Right atrium auricular region (tissue), 2 donors: ENCODE measurements at regions not wholly inside any gene's neighbourhood (a gene's known extent, or its start where the extent isn't known, plus 50 kb on each side); places are given as distances from the start of the nearest gene placed in this dataset.

Experiments used
- DNase-seq: peaks from one replicate; pipeline ENCODE4 v3.0.0-alpha.2; 2019; ENCODE audit warnings: low spot score
- H3K27ac ChIP-seq, 2 donors: fragments of 200-600 bp; sonication (generic); 1 replicate in 1 of 2; 2 replicates in 1 of 2; pipeline ENCODE4 v1.5.1; 2016 to 2019
- H3K27me3 ChIP-seq, 2 donors: fragments of 200-600 bp; sonication (generic); one replicate each; pipeline versions ENCODE4 v1.5.1 to v1.6.0; 2017 to 2019
- H3K36me3 ChIP-seq: fragments of 200-600 bp; sonication (generic); one replicate; pipeline ENCODE4 v1.5.1; 2016
- H3K4me1 ChIP-seq, 2 donors: fragments of 200-600 bp; sonication (generic); one replicate each; pipeline versions ENCODE4 v1.5.1 to v1.6.0; 2017 to 2019
- H3K4me3 ChIP-seq, 2 donors: fragments of 200-600 bp; sonication (generic); 1 replicate in 1 of 2; 2 replicates in 1 of 2; pipeline ENCODE4 v1.5.1; 2017 to 2019; ENCODE audit warnings: mild to moderate bottlenecking in 1 of 2, moderate library complexity in 1 of 2
- H3K9me3 ChIP-seq, 2 donors: fragments of 200-600 bp; sonication (generic); one replicate each; pipeline ENCODE4 v1.5.1; 2019
- CTCF ChIP-seq, 2 donors: fragments of 200-600 bp; sonication (generic); IDR thresholded peaks; one replicate each; pipeline ENCODE4 v1.5.1; 2019; ENCODE audit warnings: antibody characterized with exemption in 2 of 2

DNA sequence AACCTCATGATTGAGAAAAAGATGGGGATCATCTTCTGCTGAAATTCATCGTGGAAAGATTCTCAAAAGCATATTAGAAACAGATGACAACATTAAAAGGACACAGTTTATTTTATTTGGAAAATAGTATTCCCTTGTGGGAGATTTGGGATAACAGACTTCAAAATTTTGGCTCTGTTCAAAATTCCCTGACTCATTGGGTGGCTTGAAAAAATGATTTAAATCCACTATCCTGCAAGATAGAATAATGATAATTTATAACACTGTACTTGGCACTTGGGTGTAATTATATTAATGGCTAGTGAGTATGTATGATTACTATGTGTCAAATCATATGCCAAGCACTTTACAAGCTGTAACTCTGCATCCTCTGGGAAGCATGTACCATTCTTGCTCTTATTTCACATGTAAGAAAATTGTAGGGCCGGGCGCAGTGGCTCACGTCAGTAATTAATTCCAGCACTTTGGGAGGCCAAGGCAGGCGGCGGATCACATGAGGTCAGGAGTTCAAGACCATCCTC, 128.8 kb downstream of the LMNTD1 start:
- Histone ChIP-seq H3K9me3 (no peaks in the 10 kb centered on the region), H3K4me1 (peaks cover 0 to 6% of the 10 kb centered on the region in 2 donors), H3K27ac (no peak overlapping the region), H3K27me3 (no peaks in the 10 kb centered on the region), H3K36me3 (no peaks in the 10 kb centered on the region), H3K4me3 (no peak overlapping the region)
- no peak for TF ChIP-seq CTCF (IDR thresholded peaks at IDR 0.05)
- no peak for DNase-seq

DNA sequence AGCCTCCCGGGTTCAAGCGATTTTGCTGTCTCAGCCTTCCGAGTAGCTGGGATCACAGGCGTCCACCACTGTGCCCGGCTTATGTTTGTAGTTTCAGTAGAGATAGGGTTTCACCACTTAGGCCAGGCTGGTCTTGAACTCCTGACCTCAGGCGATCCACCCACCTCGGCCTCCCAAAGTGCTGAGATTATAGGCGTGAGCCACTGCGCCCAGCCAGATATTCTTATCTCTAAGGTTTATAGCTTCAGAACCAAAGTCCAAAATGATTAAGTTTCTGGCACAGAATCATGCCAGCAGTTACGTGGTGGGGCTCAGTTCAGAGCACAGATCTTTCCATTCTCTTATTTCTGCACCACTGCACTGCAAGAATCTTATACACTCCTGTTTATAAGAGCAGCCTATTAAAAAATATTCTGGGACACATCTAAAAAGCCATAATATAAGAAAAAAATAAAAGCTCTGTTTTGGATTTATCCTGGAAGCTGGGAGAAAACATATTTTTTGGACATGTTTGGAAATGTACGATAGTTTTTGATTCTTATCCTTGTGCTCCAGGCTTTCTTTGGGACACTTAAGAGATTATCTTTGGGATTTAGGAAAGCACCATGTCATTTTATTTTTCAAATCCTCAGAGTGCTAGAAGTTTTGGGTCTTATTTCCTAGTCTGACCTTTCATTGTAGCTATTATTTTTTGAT, 129.6 kb downstream of the LMNTD1 start:
- Histone ChIP-seq H3K36me3 (no peaks in the 10 kb centered on the region), H3K27ac (no peak overlapping the region), H3K4me3 (no peak overlapping the region), H3K4me1 (peaks cover 0 to 6% of the 10 kb centered on the region in 2 donors), H3K9me3 (no peaks in the 10 kb centered on the region), H3K27me3 (no peaks in the 10 kb centered on the region)
- DNase-seq, result no peak
- no peak for TF ChIP-seq CTCF (IDR thresholded peaks at IDR 0.05)

DNA sequence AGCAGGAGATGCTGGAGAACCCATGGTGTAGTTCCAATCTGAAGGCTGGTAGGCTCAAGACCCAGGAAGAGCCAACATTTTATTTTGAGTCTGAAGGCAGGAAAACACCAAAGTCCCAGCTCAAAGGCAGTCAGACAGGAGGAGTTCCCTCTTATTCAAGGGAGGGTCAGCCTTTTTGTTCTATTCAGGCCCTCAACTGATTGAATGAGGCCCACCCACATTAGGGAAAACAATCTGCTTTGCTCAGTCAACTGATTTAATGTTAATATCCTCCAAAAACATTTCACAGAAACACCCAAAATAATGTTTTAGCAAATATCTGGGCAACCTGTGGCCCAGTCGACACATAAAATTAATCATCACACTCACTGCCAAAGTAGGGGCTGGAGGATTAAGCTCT, 130.8 kb downstream of the LMNTD1 start:
- Histone ChIP-seq H3K9me3 (no peaks in the 10 kb centered on the region), H3K4me1 (peaks cover 0 to 6% of the 10 kb centered on the region in 2 donors), H3K4me3 (no peak overlapping the region), H3K27me3 (no peaks in the 10 kb centered on the region), H3K36me3 (no peaks in the 10 kb centered on the region), H3K27ac (no peak overlapping the region)
- no peak for DNase-seq
- no peak for TF ChIP-seq CTCF (IDR thresholded peaks at IDR 0.05)

DNA sequence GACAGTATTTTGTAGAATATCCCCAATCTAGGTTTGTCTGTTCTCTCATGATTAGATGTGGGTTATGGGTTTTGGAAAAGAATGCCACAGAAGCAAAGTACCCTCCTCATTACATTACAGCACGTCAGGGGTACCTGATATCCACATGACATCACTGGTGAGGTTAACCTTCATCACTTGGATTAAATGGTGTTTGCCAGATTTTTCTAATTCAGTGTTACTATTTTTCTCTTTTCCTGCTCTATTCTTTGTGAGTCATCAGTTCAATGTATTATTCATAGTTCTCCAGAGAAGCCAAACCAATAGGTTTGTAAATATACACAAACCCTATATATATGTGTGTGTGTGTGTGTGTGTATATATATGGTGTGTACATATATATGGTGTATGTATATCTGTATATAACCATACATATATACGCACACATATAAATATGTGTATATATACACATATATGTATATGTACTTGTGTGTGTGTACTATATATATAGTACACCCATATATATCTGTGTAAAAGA, 131.4 kb downstream of the LMNTD1 start:
- H3K27ac ChIP-seq, result no peak overlapping the region
- H3K9me3 ChIP-seq, result no peaks in the 10 kb centered on the region
- no peak overlapping the region for H3K4me3 ChIP-seq
- H3K36me3 ChIP-seq, result no peaks in the 10 kb centered on the region
- no peaks in the 10 kb centered on the region for H3K27me3 ChIP-seq
- peaks cover 0 to 6% of the 10 kb centered on the region in 2 donors for H3K4me1 ChIP-seq
- no peak for DNase-seq
- TF ChIP-seq CTCF (IDR thresholded peaks at IDR 0.05), result no peak

DNA sequence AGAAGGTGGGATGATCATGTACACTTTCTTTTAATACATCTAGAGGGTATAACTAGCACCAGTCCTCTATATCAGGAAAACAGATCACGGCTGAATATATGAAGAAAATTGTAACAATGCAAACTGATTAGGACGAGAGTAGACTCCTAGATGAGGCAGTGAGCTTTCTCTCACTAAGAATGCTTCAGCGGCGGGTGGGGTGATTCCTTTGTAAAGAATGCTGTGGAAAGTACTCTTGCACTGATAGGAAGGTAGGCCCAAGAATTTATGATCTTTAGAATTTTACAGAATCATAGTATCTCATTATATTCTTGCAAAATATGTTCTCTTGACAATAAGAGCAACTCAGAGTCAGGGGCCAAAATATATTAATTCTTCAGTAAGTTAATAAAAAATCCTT, 133.0 kb downstream of the LMNTD1 start:
- no peak overlapping the region for H3K27ac ChIP-seq
- H3K4me3 ChIP-seq, result no peak overlapping the region
- DNase-seq, result no peak
- H3K36me3 ChIP-seq, result no peaks in the 10 kb centered on the region
- TF ChIP-seq CTCF (IDR thresholded peaks at IDR 0.05), result no peak
- H3K9me3 ChIP-seq, result no peaks in the 10 kb centered on the region
- H3K27me3 ChIP-seq, result no peaks in the 10 kb centered on the region
- H3K4me1 ChIP-seq, result peaks cover 0 to 6% of the 10 kb centered on the region in 2 donors
